HG02623 (cell line): ENCODE measurements at regions not wholly inside any gene's neighbourhood (a gene's known extent, or its start where the extent isn't known, plus 50 kb on each side); places are given as distances from the start of the nearest gene placed in this dataset.
"Not testable (repeated sequence)": the region's sequence is repeated elsewhere in the genome, so short reads cannot be mapped to it uniquely, and the experiment has no call there.

Experiments
- ATAC-seq: cut with Tn5 transposase; IDR thresholded peaks from one replicate; pipeline ENCODE4 v1.9.1; 2021; ENCODE audit warnings: moderate library complexity; ENCODE audit not compliant: unreplicated experiment

GRCh38 chr3:132084982-132085381 lies 50.2 kb upstream of the CPNE4 start:
- no peak for ATAC-seq

- ATAC-seq, result no peak
Measured at GRCh38 chr3:132087356-132087755, 52.5 kb upstream of the CPNE4 start.

GRCh38 chr3:132088291-132088690 lies 53.5 kb upstream of the CPNE4 start:
- no peak for ATAC-seq

- ATAC-seq, result no peak
Measured at GRCh38 chr3:132090921-132091320, 56.1 kb upstream of the CPNE4 start.

- no peak for ATAC-seq
Measured at GRCh38 chr3:132116601-132117000, 81.8 kb upstream of the CPNE4 start.

GRCh38 chr3:132117642-132118041 lies 82.8 kb upstream of the CPNE4 start:
- no peak for ATAC-seq

- no peak for ATAC-seq
Measured at GRCh38 chr3:132119531-132119930, 84.7 kb upstream of the CPNE4 start.

GRCh38 chr3:132124096-132124495 lies 89.3 kb upstream of the CPNE4 start:
- no peak for ATAC-seq

GRCh38 chr3:132124651-132125284 lies 90.0 kb upstream of the CPNE4 start:
- ATAC-seq, result no peak

GRCh38 chr3:132134611-132135010 lies 99.8 kb upstream of the CPNE4 start:
- no peak for ATAC-seq

- no peak for ATAC-seq
Measured at GRCh38 chr3:132135628-132136333, 101.0 kb upstream of the CPNE4 start.

GRCh38 chr3:132136334-132136716 lies 101.5 kb upstream of the CPNE4 start:
- ATAC-seq, result no peak

GRCh38 chr3:132136902-132137301 lies 102.1 kb upstream of the CPNE4 start:
- ATAC-seq, result not testable (repeated sequence)

- no peak for ATAC-seq
Measured at GRCh38 chr3:132145833-132146232, 111.0 kb upstream of the CPNE4 start.

GRCh38 chr3:132154619-132155018 lies 119.8 kb upstream of the CPNE4 start:
- no peak for ATAC-seq

- ATAC-seq, result no peak
Measured at GRCh38 chr3:132159145-132159544, 124.3 kb upstream of the CPNE4 start.

GRCh38 chr3:132160198-132160597 lies 125.4 kb upstream of the CPNE4 start:
- ATAC-seq, result no peak

GRCh38 chr3:132161608-132162007 lies 126.8 kb upstream of the CPNE4 start:
- ATAC-seq, result no peak

GRCh38 chr3:132164469-132165092 lies 129.8 kb upstream of the CPNE4 start:
- ATAC-seq, result no peak

- no peak for ATAC-seq
Measured at GRCh38 chr3:132167870-132168269, 133.1 kb upstream of the CPNE4 start.

GRCh38 chr3:132174500-132174899 lies 139.7 kb upstream of the CPNE4 start:
- ATAC-seq, result no peak

GRCh38 chr3:132180337-132180791 lies 136.8 kb upstream of the ACP3 start:
- no peak for ATAC-seq
